HCT116 (cell line): ENCODE measurements at regions not wholly inside any gene's neighbourhood (a gene's known extent, or its start where the extent isn't known, plus 50 kb on each side); places are given as distances from the start of the nearest gene placed in this dataset.

Experiments used
- ATAC-seq: fragments of 200-7000 bp; cut with Tn5 transposase; 2 replicates; pipeline ENCODE4 v1.9.1; 2020; ENCODE audit warnings: mild to moderate bottlenecking, moderate library complexity
- BruUV-seq: library from RNA; stranded (reverse); fragments of 400-500 nt; replicated peaks from 2 replicates; lab custom pipeline; 2021; lab: Mats Ljungman, UMichigan
- CTCF ChIA-PET: fragments of 300-600 bp; sonication (Branson Sonifier 250); formaldehyde crosslinking; loops from one replicate; lab custom pipeline; 2021; ENCODE audit warnings: antibody characterized with exemption; lab: Charles Lee
- POLR2A ChIA-PET: fragments of 300-600, 350-600 bp; sonication (Branson Sonifier 250); formaldehyde crosslinking; loops from one replicate; lab custom pipeline; 2021; ENCODE audit warnings: antibody characterized with exemption; lab: Charles Lee
- RAD21 ChIA-PET, 2 experiments: fragments of 300-600 bp; sonication (Branson Sonifier 250); formaldehyde crosslinking; loops; one replicate each; lab custom pipeline; 2023; ENCODE audit warnings: low total read pairs in 2 of 2; ENCODE audit not compliant: uncharacterized antibody in 2 of 2, unreplicated experiment in 2 of 2, low non-redundant PET in 1 of 2; lab: Charles Lee
- DNase-seq: peaks from one replicate; pipeline ENCODE4 v3.0.0-alpha.2; 2010; ENCODE audit warnings: low read depth, low spot score
- H2AFZ ChIP-seq: fragments of 200-600 bp; shearing (Covaris generic), sonication (generic); 2 replicates; pipeline ENCODE4 v1.6.1; 2017; ENCODE audit warnings: low read depth, mixed run types, mixed read lengths, antibody characterized with exemption, low read length; ENCODE audit not compliant: poor library complexity, severe bottlenecking
- H3K27ac ChIP-seq: 2 replicates; pipeline ENCODE4 v1.5.1; 2012; ENCODE audit warnings: low read depth, low read length
- H3K27me3 ChIP-seq: fragments of 200-600 bp; sonication (generic); 2 replicates; pipeline ENCODE4 v1.6.1; 2016; ENCODE audit warnings: mixed run types, low read length, mixed read lengths; ENCODE audit not compliant: insufficient read depth
- H3K36me3 ChIP-seq, 2 experiments: fragments of 200-500 bp in 1 of 2; fragments of 200-600 bp in 1 of 2; sonication (Bioruptor generic) in 1 of 2; sonication (generic) in 1 of 2; 2 replicates each; pipeline versions ENCODE4 v1.5.1 to v1.6.1; 2014 to 2016; ENCODE audit warnings: low read length in 2 of 2, inconsistent platforms in 1 of 2, mixed read lengths in 1 of 2, mixed run types in 1 of 2; ENCODE audit not compliant: insufficient read depth in 2 of 2, control insufficient read depth in 1 of 2
- H3K4me1 ChIP-seq, 2 experiments: fragments of 200-600 bp in 1 of 2; sonication (generic) in 1 of 2; 2 replicates each; pipeline versions ENCODE4 v1.5.1 to v1.6.1; 2012 to 2017; ENCODE audit warnings: low read length in 2 of 2, inconsistent platforms in 1 of 2, mild to moderate bottlenecking in 1 of 2, mixed read lengths in 1 of 2, mixed run types in 1 of 2, moderate library complexity in 1 of 2; ENCODE audit not compliant: insufficient read depth in 2 of 2, control insufficient read depth in 1 of 2
- H3K4me2 ChIP-seq: fragments of 200-600 bp; sonication (generic); 2 replicates; pipeline ENCODE4 v1.6.1; 2017; ENCODE audit warnings: mixed run types, low read length, mixed read lengths
- H3K4me3 ChIP-seq, 2 experiments: fragments of 200-600 bp in 1 of 2; sonication (generic) in 1 of 2; replicated peaks in 1 of 2; 2 replicates each; pipeline ENCODE4 v1.5.1; 2011 to 2016; ENCODE audit warnings: low read length in 2 of 2, control low read depth in 1 of 2, low read depth in 1 of 2, mild to moderate bottlenecking in 1 of 2, mixed read lengths in 1 of 2, mixed run types in 1 of 2
- H3K79me2 ChIP-seq: fragments of 200-600 bp; sonication (generic); 2 replicates; pipeline ENCODE4 v1.6.1; 2017; ENCODE audit warnings: mild to moderate bottlenecking, mixed run types, low read length, moderate library complexity, mixed read lengths; ENCODE audit not compliant: insufficient read depth
- H3K9ac ChIP-seq: fragments of 200-600 bp; sonication (generic); 2 replicates; pipeline ENCODE4 v1.6.1; 2016; ENCODE audit warnings: low read length, mixed read lengths
- H3K9me2 ChIP-seq: fragments of 200-600 bp; sonication (generic), shearing (Covaris generic); 2 replicates; pipeline ENCODE4 v1.6.1; 2017; ENCODE audit warnings: mixed run types, mild to moderate bottlenecking, moderate library complexity; ENCODE audit not compliant: insufficient read depth
- H3K9me3 ChIP-seq, 2 experiments: fragments of 200-500 bp in 1 of 2; fragments of 200-600 bp in 1 of 2; sonication (Bioruptor generic) in 1 of 2; sonication (generic) in 1 of 2; 2 replicates each; pipeline ENCODE4 v1.6.1; 2014 to 2017; ENCODE audit warnings: low read length in 2 of 2, mixed read lengths in 2 of 2, inconsistent platforms in 1 of 2, low read depth in 1 of 2, mild to moderate bottlenecking in 1 of 2, mixed run types in 1 of 2, moderate library complexity in 1 of 2; ENCODE audit not compliant: control insufficient read depth in 1 of 2, insufficient read depth in 1 of 2
- H4K20me1 ChIP-seq: fragments of 200-600 bp; sonication (generic), shearing (Covaris generic); 2 replicates; pipeline ENCODE4 v1.6.1; 2017; ENCODE audit warnings: mixed run types, mild to moderate bottlenecking, moderate library complexity; ENCODE audit not compliant: insufficient read depth
- POLR2A ChIP-seq: IDR thresholded peaks from 2 replicates; pipeline ENCODE4 v1.7.0; 2011; ENCODE audit warnings: borderline replicate concordance; ENCODE audit not compliant: insufficient read depth, insufficient read length; ENCODE audit errors: extremely low read depth
- SP1 ChIP-seq: IDR thresholded peaks from 2 replicates; pipeline ENCODE4 v1.6.1; 2012; ENCODE audit warnings: low read depth
- ZFX ChIP-seq: fragments of 450-650 bp; IDR thresholded peaks from 2 replicates; pipeline ENCODE4 v1.6.1; 2017
- intact Hi-C: fragments of 100-400 bp; cut with micrococcal nuclease; formaldehyde crosslinking; loops from 2 replicates; pipeline ENCODE4 v1.10.0; 2022
- TF ChIP-seq, protein P1 (sequence below): IDR thresholded peaks from 2 replicates; pipeline ENCODE4 v1.6.1; 2011; ENCODE audit warnings: mild to moderate bottlenecking, low read length, moderate library complexity; ENCODE audit not compliant: insufficient replicate concordance; ENCODE audit errors: extremely low read depth

- TF ChIP-seq, protein P1, sequence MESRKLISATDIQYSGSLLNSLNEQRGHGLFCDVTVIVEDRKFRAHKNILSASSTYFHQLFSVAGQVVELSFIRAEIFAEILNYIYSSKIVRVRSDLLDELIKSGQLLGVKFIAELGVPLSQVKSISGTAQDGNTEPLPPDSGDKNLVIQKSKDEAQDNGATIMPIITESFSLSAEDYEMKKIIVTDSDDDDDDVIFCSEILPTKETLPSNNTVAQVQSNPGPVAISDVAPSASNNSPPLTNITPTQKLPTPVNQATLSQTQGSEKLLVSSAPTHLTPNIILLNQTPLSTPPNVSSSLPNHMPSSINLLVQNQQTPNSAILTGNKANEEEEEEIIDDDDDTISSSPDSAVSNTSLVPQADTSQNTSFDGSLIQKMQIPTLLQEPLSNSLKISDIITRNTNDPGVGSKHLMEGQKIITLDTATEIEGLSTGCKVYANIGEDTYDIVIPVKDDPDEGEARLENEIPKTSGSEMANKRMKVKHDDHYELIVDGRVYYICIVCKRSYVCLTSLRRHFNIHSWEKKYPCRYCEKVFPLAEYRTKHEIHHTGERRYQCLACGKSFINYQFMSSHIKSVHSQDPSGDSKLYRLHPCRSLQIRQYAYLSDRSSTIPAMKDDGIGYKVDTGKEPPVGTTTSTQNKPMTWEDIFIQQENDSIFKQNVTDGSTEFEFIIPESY = no peak
- no peak for TF ChIP-seq SP1
- TF ChIP-seq POLR2A = no peak
These were observed 118.3 kb upstream of the FGGY start (continued) for GRCh38 chr1:59178339-59179187.

DNA sequence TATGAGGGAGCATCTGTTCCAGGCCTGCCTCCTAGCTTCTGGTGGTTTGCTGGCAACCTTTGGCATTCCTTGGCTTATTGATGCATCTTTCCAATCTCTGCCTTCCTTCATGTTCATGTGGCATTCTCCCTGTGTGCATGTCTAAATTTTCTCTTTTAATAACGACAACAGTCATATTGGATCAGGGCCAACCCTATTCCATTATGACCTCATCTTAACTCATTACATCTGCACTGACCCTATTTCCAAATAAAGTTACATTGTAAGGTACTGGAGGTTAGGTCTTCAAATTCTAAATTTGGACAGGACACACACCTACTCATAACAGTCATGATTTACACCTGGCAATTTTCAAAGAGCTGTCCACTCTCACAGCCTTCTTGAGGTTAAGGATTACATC is 117.2 kb upstream of the FGGY start:
- Histone ChIP-seq H3K4me3 (no peak overlapping the region), H3K27ac (no peak overlapping the region), H3K79me2 (no peaks in the 10 kb centered on the region), H3K4me1 (no peaks in the 10 kb centered on the region), H4K20me1 (no peaks in the 10 kb centered on the region), H2AFZ (no peak overlapping the region), H3K9me2 (no peaks in the 10 kb centered on the region), H3K36me3 (no peaks in the 10 kb centered on the region), H3K9me3 (no peaks in the 10 kb centered on the region), H3K27me3 (no peaks in the 10 kb centered on the region), H3K4me2 (no peak overlapping the region), H3K9ac (no peak overlapping the region)
- intact Hi-C loops = no loop called here
- ATAC-seq (no peak), DNase-seq (no peak)
- CTCF ChIA-PET = no interaction called here
- POLR2A ChIA-PET = no interaction called here
- RAD21 ChIA-PET = no interaction called here
- no TSS peak for BruUV-seq
- TF ChIP-seq, protein P1 = no peak
- TF ChIP-seq POLR2A = no peak
- no peak for TF ChIP-seq ZFX
